HCT116 (cell line): ENCODE measurements at regions not wholly inside any gene's neighbourhood (a gene's known extent, or its start where the extent isn't known, plus 50 kb on each side); places are given as distances from the start of the nearest gene placed in this dataset.

Experiments used
- ATAC-seq: fragments of 200-7000 bp; cut with Tn5 transposase; 2 replicates; pipeline ENCODE4 v1.9.1; 2020; ENCODE audit warnings: mild to moderate bottlenecking, moderate library complexity
- BruUV-seq: library from RNA; stranded (reverse); fragments of 400-500 nt; replicated peaks from 2 replicates; lab custom pipeline; 2021; lab: Mats Ljungman, UMichigan
- CTCF ChIA-PET: fragments of 300-600 bp; sonication (Branson Sonifier 250); formaldehyde crosslinking; loops from one replicate; lab custom pipeline; 2021; ENCODE audit warnings: antibody characterized with exemption; lab: Charles Lee
- POLR2A ChIA-PET: fragments of 300-600, 350-600 bp; sonication (Branson Sonifier 250); formaldehyde crosslinking; loops from one replicate; lab custom pipeline; 2021; ENCODE audit warnings: antibody characterized with exemption; lab: Charles Lee
- RAD21 ChIA-PET, 2 experiments: fragments of 300-600 bp; sonication (Branson Sonifier 250); formaldehyde crosslinking; loops; one replicate each; lab custom pipeline; 2023; ENCODE audit warnings: low total read pairs in 2 of 2; ENCODE audit not compliant: uncharacterized antibody in 2 of 2, unreplicated experiment in 2 of 2, low non-redundant PET in 1 of 2; lab: Charles Lee
- DNase-seq: peaks from one replicate; pipeline ENCODE4 v3.0.0-alpha.2; 2010; ENCODE audit warnings: low read depth, low spot score
- H2AFZ ChIP-seq: fragments of 200-600 bp; shearing (Covaris generic), sonication (generic); 2 replicates; pipeline ENCODE4 v1.6.1; 2017; ENCODE audit warnings: low read depth, mixed run types, mixed read lengths, antibody characterized with exemption, low read length; ENCODE audit not compliant: poor library complexity, severe bottlenecking
- H3K27ac ChIP-seq: 2 replicates; pipeline ENCODE4 v1.5.1; 2012; ENCODE audit warnings: low read depth, low read length
- H3K27me3 ChIP-seq: fragments of 200-600 bp; sonication (generic); 2 replicates; pipeline ENCODE4 v1.6.1; 2016; ENCODE audit warnings: mixed run types, low read length, mixed read lengths; ENCODE audit not compliant: insufficient read depth
- H3K36me3 ChIP-seq, 2 experiments: fragments of 200-500 bp in 1 of 2; fragments of 200-600 bp in 1 of 2; sonication (Bioruptor generic) in 1 of 2; sonication (generic) in 1 of 2; 2 replicates each; pipeline versions ENCODE4 v1.5.1 to v1.6.1; 2014 to 2016; ENCODE audit warnings: low read length in 2 of 2, inconsistent platforms in 1 of 2, mixed read lengths in 1 of 2, mixed run types in 1 of 2; ENCODE audit not compliant: insufficient read depth in 2 of 2, control insufficient read depth in 1 of 2
- H3K4me1 ChIP-seq, 2 experiments: fragments of 200-600 bp in 1 of 2; sonication (generic) in 1 of 2; 2 replicates each; pipeline versions ENCODE4 v1.5.1 to v1.6.1; 2012 to 2017; ENCODE audit warnings: low read length in 2 of 2, inconsistent platforms in 1 of 2, mild to moderate bottlenecking in 1 of 2, mixed read lengths in 1 of 2, mixed run types in 1 of 2, moderate library complexity in 1 of 2; ENCODE audit not compliant: insufficient read depth in 2 of 2, control insufficient read depth in 1 of 2
- H3K4me2 ChIP-seq: fragments of 200-600 bp; sonication (generic); 2 replicates; pipeline ENCODE4 v1.6.1; 2017; ENCODE audit warnings: mixed run types, low read length, mixed read lengths
- H3K4me3 ChIP-seq, 2 experiments: fragments of 200-600 bp in 1 of 2; sonication (generic) in 1 of 2; replicated peaks in 1 of 2; 2 replicates each; pipeline ENCODE4 v1.5.1; 2011 to 2016; ENCODE audit warnings: low read length in 2 of 2, control low read depth in 1 of 2, low read depth in 1 of 2, mild to moderate bottlenecking in 1 of 2, mixed read lengths in 1 of 2, mixed run types in 1 of 2
- H3K79me2 ChIP-seq: fragments of 200-600 bp; sonication (generic); 2 replicates; pipeline ENCODE4 v1.6.1; 2017; ENCODE audit warnings: mild to moderate bottlenecking, mixed run types, low read length, moderate library complexity, mixed read lengths; ENCODE audit not compliant: insufficient read depth
- H3K9ac ChIP-seq: fragments of 200-600 bp; sonication (generic); 2 replicates; pipeline ENCODE4 v1.6.1; 2016; ENCODE audit warnings: low read length, mixed read lengths
- H3K9me2 ChIP-seq: fragments of 200-600 bp; sonication (generic), shearing (Covaris generic); 2 replicates; pipeline ENCODE4 v1.6.1; 2017; ENCODE audit warnings: mixed run types, mild to moderate bottlenecking, moderate library complexity; ENCODE audit not compliant: insufficient read depth
- H3K9me3 ChIP-seq, 2 experiments: fragments of 200-500 bp in 1 of 2; fragments of 200-600 bp in 1 of 2; sonication (Bioruptor generic) in 1 of 2; sonication (generic) in 1 of 2; 2 replicates each; pipeline ENCODE4 v1.6.1; 2014 to 2017; ENCODE audit warnings: low read length in 2 of 2, mixed read lengths in 2 of 2, inconsistent platforms in 1 of 2, low read depth in 1 of 2, mild to moderate bottlenecking in 1 of 2, mixed run types in 1 of 2, moderate library complexity in 1 of 2; ENCODE audit not compliant: control insufficient read depth in 1 of 2, insufficient read depth in 1 of 2
- H4K20me1 ChIP-seq: fragments of 200-600 bp; sonication (generic), shearing (Covaris generic); 2 replicates; pipeline ENCODE4 v1.6.1; 2017; ENCODE audit warnings: mixed run types, mild to moderate bottlenecking, moderate library complexity; ENCODE audit not compliant: insufficient read depth
- CBX3 ChIP-seq: IDR thresholded peaks from 2 replicates; pipeline ENCODE4 v1.6.1; 2012; ENCODE audit warnings: low read depth
- CEBPB ChIP-seq: IDR thresholded peaks from 2 replicates; pipeline ENCODE4 v1.6.1; 2012; ENCODE audit warnings: low read depth
- CTCF ChIP-seq, 3 experiments: fragments of 200-600 bp in 1 of 3; sonication (generic) in 1 of 3; IDR thresholded peaks in 2 of 3; conservative IDR thresholded peaks in 1 of 3; 2 replicates each; pipeline ENCODE4 v1.5.1; 2012 to 2017; ENCODE audit warnings: low read depth in 2 of 3, low read length in 2 of 3, antibody characterized with exemption in 1 of 3, borderline replicate concordance in 1 of 3, control low read depth in 1 of 3, mild to moderate bottlenecking in 1 of 3, mixed read lengths in 1 of 3, mixed run types in 1 of 3, moderate library complexity in 1 of 3; ENCODE audit not compliant: insufficient read depth in 1 of 3
- EGR1 ChIP-seq: IDR thresholded peaks from 2 replicates; pipeline ENCODE4 v1.6.1; 2012; ENCODE audit warnings: low read depth
- ELF1 ChIP-seq: IDR thresholded peaks from 2 replicates; pipeline ENCODE4 v1.6.1; 2012; ENCODE audit warnings: low read depth, borderline replicate concordance
- EZH2 ChIP-seq: fragments of 200-600 bp; sonication (generic); IDR thresholded peaks from 2 replicates; pipeline ENCODE4 v1.6.1; 2017; ENCODE audit warnings: antibody characterized with exemption, mixed run types
- FOSL1 ChIP-seq: IDR thresholded peaks from 2 replicates; pipeline ENCODE4 v1.6.1; 2012; ENCODE audit warnings: low read depth
- JUND ChIP-seq: IDR thresholded peaks from 2 replicates; pipeline ENCODE4 v1.6.1; 2012
- MAX ChIP-seq: IDR thresholded peaks from 2 replicates; pipeline ENCODE4 v1.6.1; 2012
- POLR2A ChIP-seq: IDR thresholded peaks from 2 replicates; pipeline ENCODE4 v1.7.0; 2011; ENCODE audit warnings: borderline replicate concordance; ENCODE audit not compliant: insufficient read depth, insufficient read length; ENCODE audit errors: extremely low read depth
- POLR2AphosphoS5 ChIP-seq: IDR thresholded peaks from 2 replicates; pipeline ENCODE4 v1.6.1; 2011; ENCODE audit warnings: mild to moderate bottlenecking, low read depth, low read length, moderate library complexity
- RAD21 ChIP-seq: IDR thresholded peaks from 2 replicates; pipeline ENCODE4 v1.6.1; 2012; ENCODE audit warnings: low read depth, mild to moderate bottlenecking
- SIN3A ChIP-seq: IDR thresholded peaks from 2 replicates; pipeline ENCODE4 v1.6.1; 2012; ENCODE audit warnings: low read depth
- SP1 ChIP-seq: IDR thresholded peaks from 2 replicates; pipeline ENCODE4 v1.6.1; 2012; ENCODE audit warnings: low read depth
- SRF ChIP-seq: IDR thresholded peaks from 2 replicates; pipeline ENCODE4 v1.6.1; 2012; ENCODE audit warnings: low read depth
- TCF7L2 ChIP-seq: IDR thresholded peaks from 2 replicates; pipeline ENCODE4 v1.7.0; 2011; ENCODE audit warnings: borderline replicate concordance, inconsistent platforms; ENCODE audit not compliant: insufficient read depth, insufficient read length; ENCODE audit errors: extremely low read depth
- YY1 ChIP-seq: IDR thresholded peaks from 2 replicates; pipeline ENCODE4 v1.6.1; 2011; ENCODE audit warnings: low read length, low read depth, moderate library complexity, mild to moderate bottlenecking; ENCODE audit not compliant: insufficient replicate concordance; ENCODE audit errors: extremely low read depth
- ZBTB33 ChIP-seq: IDR thresholded peaks from 2 replicates; pipeline ENCODE4 v1.6.1; 2011; ENCODE audit warnings: mild to moderate bottlenecking, low read length, moderate library complexity; ENCODE audit not compliant: insufficient replicate concordance; ENCODE audit errors: extremely low read depth
- ZFX ChIP-seq: fragments of 450-650 bp; IDR thresholded peaks from 2 replicates; pipeline ENCODE4 v1.6.1; 2017
- ZNF274 ChIP-seq: fragments of 200-500 bp; sonication (Bioruptor generic); IDR thresholded peaks from 2 replicates; pipeline ENCODE4 v1.6.1; 2014; ENCODE audit warnings: mild to moderate bottlenecking, low read depth, low read length, inconsistent platforms
- intact Hi-C: fragments of 100-400 bp; cut with micrococcal nuclease; formaldehyde crosslinking; loops from 2 replicates; pipeline ENCODE4 v1.10.0; 2022

- no peak for DNase-seq
- no peaks in the 10 kb centered on the region for H3K4me1 ChIP-seq
- H4K20me1 ChIP-seq = no peaks in the 10 kb centered on the region
- H3K9ac ChIP-seq = no peak overlapping the region
- POLR2A ChIA-PET = no interaction called here
- no peak for TF ChIP-seq CBX3
- no peak for TF ChIP-seq RAD21
- no peak for TF ChIP-seq SP1
- no peak for TF ChIP-seq JUND
- TF ChIP-seq SIN3A = no peak
- no peak for TF ChIP-seq CEBPB
- no peak for TF ChIP-seq ELF1
- no peak for TF ChIP-seq ZNF274
- no peak for TF ChIP-seq FOSL1
- no peak for TF ChIP-seq TCF7L2
- TF ChIP-seq ZFX = no peak
- no peak for TF ChIP-seq EGR1
- no peak for TF ChIP-seq POLR2A
- TF ChIP-seq SRF = no peak
- no peak for TF ChIP-seq YY1
- no peak for TF ChIP-seq EZH2
- no peak for TF ChIP-seq ZBTB33
- TF ChIP-seq CTCF (IDR thresholded peaks at IDR 0.05 in 2 of 3, conservative IDR thresholded peaks at IDR 0.05 in 1 of 3; ENCODE audit: borderline replicate concordance in 1 of 3, insufficient read depth in 1 of 3, low read depth in 2 of 3, low read length in 2 of 3) = no peak
- TF ChIP-seq POLR2AphosphoS5 = no peak
- TF ChIP-seq MAX = no peak
- TF ChIP-seq, all 23 proteins: peak for 0
- ChIA-PET RAD21 (no interaction called here), CTCF (no interaction called here)
- no TSS peak for BruUV-seq
- no peaks in the 10 kb centered on the region for H3K9me2 ChIP-seq
- peaks cover 30% of the 10 kb centered on the region for H3K27me3 ChIP-seq
- no peaks in the 10 kb centered on the region for H3K36me3 ChIP-seq
- no peak overlapping the region for H3K4me3 ChIP-seq
- no peak overlapping the region for H3K27ac ChIP-seq
- no peak overlapping the region for H2AFZ ChIP-seq
- ATAC-seq = no peak
- no peaks in the 10 kb centered on the region for H3K79me2 ChIP-seq
- no peaks in the 10 kb centered on the region for H3K9me3 ChIP-seq
- no peak overlapping the region for H3K4me2 ChIP-seq
- intact Hi-C loops = no loop called here
Measured at GRCh38 chr22:27179161-27179560, 521.8 kb downstream of the MIAT start.
